Stomach (tissue), 4 donors: ENCODE measurements at regions not wholly inside any gene's neighbourhood (a gene's known extent, or its start where the extent isn't known, plus 50 kb on each side); places are given as distances from the start of the nearest gene placed in this dataset.

Experiments
- CTCF ChIP-seq, 7 experiments: fragments of 450-650 bp in 4 of 7; fragments of 200-600 bp in 3 of 7; sonication (generic) in 3 of 7; IDR thresholded peaks; one replicate each; pipeline ENCODE4 v1.5.1; 2016 to 2019; ENCODE audit warnings: antibody characterized with exemption in 7 of 7, control low read depth in 2 of 7, mild to moderate bottlenecking in 1 of 7
- POLR2AphosphoS5 ChIP-seq, 3 donors: sonication (generic); formaldehyde crosslinking; IDR thresholded peaks; one replicate each; pipeline ENCODE4 v1.6.1; 2016; ENCODE audit warnings: antibody characterized with exemption in 3 of 3

- TF ChIP-seq CTCF (IDR thresholded peaks at IDR 0.05) (no peak), POLR2AphosphoS5 (IDR thresholded peaks at IDR 0.05) (no peak)
These were observed 203.6 kb upstream of the SLCO3A1 start for GRCh38 chr15:91649831-91650321.
